ENCODE measurements at regions not wholly inside any gene's neighbourhood (a gene's known extent, or its start where the extent isn't known, plus 50 kb on each side); places are given as distances from the start of the nearest gene placed in this dataset.
"Not testable (repeated sequence)": the region's sequence is repeated elsewhere in the genome, so short reads cannot be mapped to it uniquely, and the experiment has no call there.

DNA sequence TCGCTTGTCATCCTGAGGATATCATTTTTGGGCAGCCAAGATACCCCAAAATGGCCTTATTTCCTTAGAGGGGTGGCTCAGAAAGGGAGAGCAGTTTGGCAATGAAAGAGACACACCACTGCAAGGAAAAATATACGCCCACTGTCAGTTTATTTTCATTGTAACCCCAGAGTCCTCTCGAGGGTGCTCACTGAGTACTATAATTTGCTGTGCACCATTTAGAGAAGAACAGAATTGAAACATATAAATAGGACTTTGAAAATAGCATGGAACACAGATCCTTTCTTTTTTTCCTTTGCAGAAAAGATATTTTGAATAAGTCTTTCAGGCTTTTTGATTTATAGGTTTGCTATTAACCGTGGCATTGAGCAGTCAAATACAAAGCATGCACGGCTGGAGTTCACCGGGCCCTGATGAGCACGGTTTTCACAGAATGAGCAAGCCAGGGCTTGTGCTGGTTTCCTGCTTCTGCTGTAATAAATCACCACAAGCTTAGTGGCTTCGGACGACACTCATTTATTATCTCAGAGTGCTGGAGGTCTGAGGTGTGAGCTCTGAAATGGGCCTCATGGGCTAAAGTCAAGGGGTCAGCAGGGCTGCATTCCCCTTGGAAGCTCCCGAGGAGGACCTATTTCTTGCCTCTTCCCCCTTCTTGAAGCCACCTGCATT lies 152.3 kb downstream of the ZNF664 start:
- intact Hi-C loops (cut with DNase I), result no loop called here
- no peak for DNase-seq (ENCODE audit: low spot score)

GRCh38 chr12:124126950-124127655 lies 154.1 kb downstream of the ZNF664 start:
- intact Hi-C loops (cut with DNase I), result no loop called here
- DNase-seq (ENCODE audit: low spot score), result no peak

DNA sequence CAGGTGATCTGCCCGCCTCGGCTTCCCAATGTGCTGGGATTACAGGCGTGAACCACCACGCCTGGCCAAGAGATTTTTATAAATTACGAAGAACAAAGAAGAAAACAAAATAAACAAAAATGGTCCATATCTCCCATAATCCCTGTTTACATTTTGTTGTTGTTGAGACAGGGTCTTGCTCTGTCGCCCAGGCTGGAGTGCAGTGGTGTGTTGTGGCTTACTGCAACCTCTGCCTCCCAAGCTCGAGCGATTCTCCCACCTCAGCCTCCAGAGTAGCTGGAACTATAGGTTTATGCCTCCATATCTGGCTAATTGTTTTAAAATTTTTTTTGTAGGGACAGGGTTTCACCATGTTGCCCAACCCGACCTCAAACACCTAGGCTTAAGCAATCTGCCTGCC lies 156.1 kb downstream of the ZNF664 start:
- intact Hi-C loops (cut with DNase I), result no loop called here
- no peak for DNase-seq (ENCODE audit: low spot score)

- intact Hi-C loops (cut with DNase I), result no loop called here
- no peak for DNase-seq (ENCODE audit: low spot score)
Observed at GRCh38 chr12:124130691-124131591, 157.9 kb downstream of the ZNF664 start.

DNA sequence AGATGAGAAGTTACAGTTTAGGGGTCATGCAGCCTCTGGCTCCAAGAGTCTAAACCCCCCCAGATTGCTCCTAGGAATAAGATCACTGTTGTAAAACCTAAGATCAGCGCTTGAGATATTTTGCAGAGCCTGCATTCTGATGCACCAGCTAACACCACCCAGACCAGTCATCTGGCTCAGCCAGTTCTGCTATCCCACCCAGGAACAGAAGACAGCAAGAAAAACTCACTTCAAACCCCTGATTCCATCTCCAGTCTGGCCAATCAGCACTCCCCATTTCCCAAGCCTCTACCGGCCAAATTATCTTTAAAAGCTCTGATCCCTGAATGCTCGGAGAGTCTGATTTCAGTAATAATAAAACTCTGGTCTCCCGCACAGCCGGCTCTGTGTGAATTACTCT lies 158.6 kb downstream of the ZNF664 start:
- no peak for DNase-seq (ENCODE audit: low spot score)
- intact Hi-C loops (cut with DNase I), result no loop called here

- no peak for DNase-seq (ENCODE audit: low spot score)
- intact Hi-C loops (cut with DNase I), result no loop called here
Observed at GRCh38 chr12:124132530-124132929, 159.5 kb downstream of the ZNF664 start.

GRCh38 chr12:124136796-124137195 lies 158.1 kb upstream of the RFLNA start:
- DNase-seq (ENCODE audit: low spot score), result no peak

GRCh38 chr12:124140944-124141486 lies 153.9 kb upstream of the RFLNA start:
- no peak for DNase-seq (ENCODE audit: low spot score)
- intact Hi-C loops (cut with DNase I), result no loop called here

More at GRCh38 chr12:124136796-124137195, 158.1 kb upstream of the RFLNA start:
- intact Hi-C loops (cut with DNase I), result no loop called here

GRCh38 chr12:124141611-124142010 lies 153.3 kb upstream of the RFLNA start:
- DNase-seq (ENCODE audit: low spot score); intact Hi-C loops (cut with DNase I): not testable (repeated sequence)

DNA sequence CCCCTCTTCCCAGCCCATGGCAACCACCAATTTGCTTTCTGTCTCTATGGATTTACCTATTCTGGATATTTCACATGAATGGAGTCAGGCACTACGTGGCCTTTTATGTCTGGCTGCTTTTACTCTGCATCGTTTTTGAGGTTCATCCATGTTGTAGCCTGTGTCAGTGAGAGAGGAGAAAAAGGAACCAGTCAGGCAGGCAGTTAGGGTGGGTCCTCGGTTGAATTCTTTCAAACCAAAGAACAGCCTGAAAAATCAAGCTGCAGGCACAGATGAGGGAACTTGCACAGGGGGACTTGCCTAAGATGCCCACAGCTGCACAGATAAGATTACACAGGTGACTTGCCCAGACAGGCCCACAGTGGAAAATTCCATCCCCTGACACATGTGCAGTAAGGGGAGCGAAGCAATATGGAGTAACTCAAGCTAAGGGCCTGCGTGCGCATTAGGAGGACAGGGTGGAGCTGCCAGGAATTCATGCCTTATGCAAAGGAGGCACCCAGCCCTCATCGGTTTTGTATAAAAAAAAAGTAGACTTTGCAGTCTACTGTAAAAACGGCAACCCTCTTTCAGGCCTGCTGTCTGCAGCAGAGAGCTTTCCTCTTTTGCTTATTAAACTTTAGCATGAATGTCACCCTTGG lies 152.4 kb upstream of the RFLNA start:
- DNase-seq (ENCODE audit: low spot score), result no peak
- intact Hi-C loops (cut with DNase I), result no loop called here

DNA sequence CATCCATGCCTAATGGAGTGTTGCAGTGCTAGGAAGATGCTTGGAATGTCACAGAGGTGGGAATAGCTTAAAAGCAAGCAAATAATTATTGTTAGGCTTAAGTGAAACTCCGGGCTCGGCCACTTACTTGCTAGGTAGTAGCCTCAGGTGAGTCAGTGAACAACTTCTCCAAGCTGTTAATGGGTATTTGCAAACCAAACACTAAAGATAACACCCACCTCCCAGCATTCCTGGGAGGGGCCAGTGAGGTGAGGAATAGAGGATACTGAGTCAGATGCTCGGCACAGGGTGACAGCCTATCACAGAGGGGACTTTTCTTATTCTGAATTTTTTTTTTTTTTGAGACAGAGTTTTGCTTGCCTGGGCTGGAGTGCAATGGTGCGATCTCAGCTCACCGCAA lies 151.2 kb upstream of the RFLNA start:
- intact Hi-C loops (cut with DNase I), result no loop called here
- DNase-seq (ENCODE audit: low spot score), result no peak

DNA sequence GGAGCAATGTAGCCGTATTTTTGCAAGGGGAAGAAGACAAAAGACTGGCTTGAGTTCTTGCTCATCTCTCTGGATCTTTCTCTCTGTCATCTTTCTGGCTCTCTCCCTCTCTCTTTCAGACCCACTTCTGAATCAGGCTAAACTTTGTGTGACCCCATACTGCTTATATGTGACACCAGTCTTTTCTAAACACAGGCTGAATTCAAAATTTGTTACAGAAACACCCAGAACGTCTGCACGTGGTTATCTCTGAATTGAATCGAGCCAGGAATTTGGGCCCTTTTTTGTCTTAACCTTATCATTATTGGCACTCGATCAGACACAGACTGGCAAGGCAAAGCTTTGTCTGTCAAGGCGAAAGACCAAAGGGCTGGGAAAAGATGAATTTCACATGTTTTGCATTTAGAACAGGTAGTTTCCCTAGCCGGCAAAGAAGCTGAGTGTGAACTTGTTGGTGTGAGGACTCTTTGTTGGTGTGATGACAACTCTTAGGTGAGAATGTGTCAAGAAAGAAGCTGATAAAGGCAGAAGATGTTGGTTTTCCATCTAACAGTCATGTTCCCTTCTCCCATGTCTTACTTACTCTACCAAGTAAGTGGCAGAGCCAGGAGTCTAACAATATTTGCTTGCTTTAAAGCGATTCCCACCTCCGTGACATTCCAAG lies 150.2 kb upstream of the RFLNA start:
- intact Hi-C loops (cut with DNase I), result no loop called here
- DNase-seq (ENCODE audit: low spot score), result no peak

DNA sequence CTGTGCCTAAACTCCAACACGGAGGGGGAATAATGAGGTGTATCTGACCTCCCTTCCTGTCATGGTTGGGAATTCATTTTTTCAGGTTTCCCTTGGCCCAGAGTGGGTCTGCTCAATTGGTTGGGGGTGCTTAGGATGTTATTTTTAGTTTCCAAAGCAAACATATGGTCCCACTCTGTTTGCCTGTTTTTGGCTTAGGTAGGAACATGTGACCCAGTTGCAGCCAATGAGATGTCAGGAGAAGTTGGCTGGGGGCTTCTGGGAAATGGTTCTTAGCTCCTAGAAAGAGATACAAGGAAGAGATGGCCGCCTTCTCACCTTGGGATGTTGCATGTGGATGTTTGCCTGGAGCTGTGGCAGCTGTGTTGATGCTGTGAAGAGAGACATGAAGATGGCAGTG lies 147.9 kb upstream of the RFLNA start:
- intact Hi-C loops (cut with DNase I), result no loop called here
- DNase-seq (ENCODE audit: low spot score), result no peak

GRCh38 chr12:124147575-124147974 lies 147.3 kb upstream of the RFLNA start:
- intact Hi-C loops (cut with DNase I), result no loop called here

GRCh38 chr12:124148481-124149273 lies 146.2 kb upstream of the RFLNA start:
- intact Hi-C loops (cut with DNase I), result no loop called here
- DNase-seq (ENCODE audit: low spot score), result no peak

More at GRCh38 chr12:124147575-124147974, 147.3 kb upstream of the RFLNA start:
- no peak for DNase-seq (ENCODE audit: low spot score)

- DNase-seq (ENCODE audit: low spot score), result no peak
- intact Hi-C loops (cut with DNase I), result no loop called here
Observed at GRCh38 chr12:124149287-124149686, 145.6 kb upstream of the RFLNA start.

DNA sequence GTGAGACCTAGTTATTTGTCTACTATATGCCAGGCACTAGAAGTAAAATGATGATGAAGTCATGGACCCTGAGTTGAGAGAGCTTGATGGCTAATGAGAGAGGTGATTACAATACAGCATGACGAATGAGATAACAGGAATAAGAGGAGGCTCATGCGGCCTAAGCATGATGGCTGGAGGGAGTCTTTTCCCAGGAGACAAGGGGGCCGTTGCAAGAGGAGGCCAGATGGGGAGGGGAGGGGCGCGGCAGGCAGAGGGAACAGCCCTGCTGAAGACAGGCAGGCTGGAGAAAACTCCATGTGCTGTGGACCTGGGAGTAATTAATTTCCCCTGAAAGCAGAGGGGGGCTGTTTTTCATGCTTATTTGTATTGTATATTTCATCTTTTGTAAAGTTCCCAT lies 144.7 kb upstream of the RFLNA start:
- intact Hi-C loops (cut with DNase I), result no loop called here
- DNase-seq (ENCODE audit: low spot score), result no peak

DNA sequence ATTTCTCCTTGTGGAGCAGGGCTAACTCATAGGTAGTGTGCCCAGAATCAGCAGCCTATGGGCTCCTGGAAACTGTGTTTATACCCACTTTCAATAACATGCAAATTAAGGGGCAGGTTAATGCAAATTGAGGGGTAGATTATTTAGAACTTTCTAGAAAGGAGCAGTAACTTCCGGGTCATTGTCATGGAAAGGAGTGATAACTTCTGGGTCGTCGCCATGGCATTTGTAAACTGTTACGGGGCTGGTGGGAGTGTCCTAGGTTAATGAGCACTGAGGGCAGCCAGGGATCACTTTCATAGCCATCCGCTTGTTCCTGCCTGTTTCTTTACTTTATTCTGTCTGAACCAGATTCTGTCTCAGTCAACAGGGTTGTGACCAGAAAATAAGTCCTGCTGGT lies 143.3 kb upstream of the RFLNA start:
- intact Hi-C loops (cut with DNase I), result no loop called here
- DNase-seq (ENCODE audit: low spot score), result no peak
